ENCODE measurements at regions not wholly inside any gene's neighbourhood (a gene's known extent, or its start where the extent isn't known, plus 50 kb on each side); places are given as distances from the start of the nearest gene placed in this dataset.

GRCh38 chr3:72237679-72238009 lies 452.7 kb upstream of the PROK2 start:
- Mint-ChIP-seq H3K4me1 (peaks cover 5% of the 10 kb centered on the region), H3K9me3 (peaks cover 7% of the 10 kb centered on the region), H3K27me3 (ENCODE audit: insufficient read depth, low read depth) (peaks cover 7% of the 10 kb centered on the region), H3K27ac (no peak overlapping the region), H3K36me3 (no peaks in the 10 kb centered on the region), H3K4me3 (no peak overlapping the region)
- Histone ChIP-seq H3K79me2 (ENCODE audit: low read depth) (no peaks in the 10 kb centered on the region), H2AFZ (replicated peaks) (no peak overlapping the region), H3K27me3 (no peaks in the 10 kb centered on the region), H3K9ac (no peak overlapping the region), H3K36me3 (no peaks in the 10 kb centered on the region), H3F3A (ENCODE audit: low read depth) (no peaks in the 10 kb centered on the region), H3K4me1 (no peaks in the 10 kb centered on the region), H3K4me2 (no peak overlapping the region), H3K27ac (no peak overlapping the region), H4K20me1 (ENCODE audit: low read depth) (no peaks in the 10 kb centered on the region), H3K9me3 (ENCODE audit: low read depth) (no peaks in the 10 kb centered on the region), H3K4me3 (no peak overlapping the region)
- no peak for TF ChIP-seq EZH2phosphoT487 (IDR thresholded peaks at IDR 0.05)
- TF ChIP-seq, protein P1, sequence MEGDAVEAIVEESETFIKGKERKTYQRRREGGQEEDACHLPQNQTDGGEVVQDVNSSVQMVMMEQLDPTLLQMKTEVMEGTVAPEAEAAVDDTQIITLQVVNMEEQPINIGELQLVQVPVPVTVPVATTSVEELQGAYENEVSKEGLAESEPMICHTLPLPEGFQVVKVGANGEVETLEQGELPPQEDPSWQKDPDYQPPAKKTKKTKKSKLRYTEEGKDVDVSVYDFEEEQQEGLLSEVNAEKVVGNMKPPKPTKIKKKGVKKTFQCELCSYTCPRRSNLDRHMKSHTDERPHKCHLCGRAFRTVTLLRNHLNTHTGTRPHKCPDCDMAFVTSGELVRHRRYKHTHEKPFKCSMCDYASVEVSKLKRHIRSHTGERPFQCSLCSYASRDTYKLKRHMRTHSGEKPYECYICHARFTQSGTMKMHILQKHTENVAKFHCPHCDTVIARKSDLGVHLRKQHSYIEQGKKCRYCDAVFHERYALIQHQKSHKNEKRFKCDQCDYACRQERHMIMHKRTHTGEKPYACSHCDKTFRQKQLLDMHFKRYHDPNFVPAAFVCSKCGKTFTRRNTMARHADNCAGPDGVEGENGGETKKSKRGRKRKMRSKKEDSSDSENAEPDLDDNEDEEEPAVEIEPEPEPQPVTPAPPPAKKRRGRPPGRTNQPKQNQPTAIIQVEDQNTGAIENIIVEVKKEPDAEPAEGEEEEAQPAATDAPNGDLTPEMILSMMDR (IDR thresholded peaks at IDR 0.05): no peak
- no peak for TF ChIP-seq EZH2 (IDR thresholded peaks at IDR 0.05)
- no peak for DNase-seq (ENCODE audit: low spot score)

DNA sequence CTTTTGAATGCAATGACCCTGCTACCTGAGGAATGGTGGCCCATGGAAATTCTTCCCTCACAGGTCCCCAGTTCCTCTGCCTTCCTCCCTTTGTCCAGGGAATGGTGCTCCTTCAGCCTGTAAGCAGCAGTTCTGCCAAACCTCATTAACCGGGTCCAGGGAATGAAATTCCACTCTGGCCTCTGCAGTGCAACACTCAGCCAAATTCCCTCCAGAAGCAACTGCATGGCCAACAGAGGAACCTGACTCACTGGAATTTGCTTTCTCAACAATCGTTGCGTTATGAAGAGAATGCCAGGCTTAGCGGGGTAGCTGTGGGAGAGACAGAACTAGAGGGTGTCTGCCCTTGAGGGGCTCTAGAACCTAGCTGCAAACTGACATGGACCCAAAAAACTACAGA lies 449.4 kb upstream of the PROK2 start:
- H3K9me3 Mint-ChIP-seq: peaks cover 10% of the 10 kb centered on the region
- no peaks in the 10 kb centered on the region for H3K27me3 ChIP-seq
- no peak overlapping the region for H3K4me2 ChIP-seq
- no peaks in the 10 kb centered on the region for H3K36me3 Mint-ChIP-seq
- peaks cover 12% of the 10 kb centered on the region for H3K27me3 Mint-ChIP-seq (ENCODE audit: insufficient read depth, low read depth)
- no peaks in the 10 kb centered on the region for H3K36me3 ChIP-seq
- no peak for DNase-seq (ENCODE audit: low spot score)
- H3K27ac Mint-ChIP-seq: no peak overlapping the region
- H2AFZ ChIP-seq (replicated peaks): no peak overlapping the region
- no peak overlapping the region for H3K4me3 Mint-ChIP-seq
- H3K4me3 ChIP-seq: no peak overlapping the region
- TF ChIP-seq, protein P1 (IDR thresholded peaks at IDR 0.05): no peak
- TF ChIP-seq EZH2phosphoT487 (IDR thresholded peaks at IDR 0.05): no peak
- TF ChIP-seq EZH2 (IDR thresholded peaks at IDR 0.05): no peak
- no peak overlapping the region for H3K9ac ChIP-seq
- no peaks in the 10 kb centered on the region for H3K79me2 ChIP-seq (ENCODE audit: low read depth)
- no peak overlapping the region for H3K27ac ChIP-seq
- no peaks in the 10 kb centered on the region for H3F3A ChIP-seq (ENCODE audit: low read depth)
- no peaks in the 10 kb centered on the region for H3K4me1 ChIP-seq
- H4K20me1 ChIP-seq (ENCODE audit: low read depth): no peaks in the 10 kb centered on the region
- H3K4me1 Mint-ChIP-seq: no peaks in the 10 kb centered on the region
- H3K9me3 ChIP-seq (ENCODE audit: low read depth): no peaks in the 10 kb centered on the region

DNA sequence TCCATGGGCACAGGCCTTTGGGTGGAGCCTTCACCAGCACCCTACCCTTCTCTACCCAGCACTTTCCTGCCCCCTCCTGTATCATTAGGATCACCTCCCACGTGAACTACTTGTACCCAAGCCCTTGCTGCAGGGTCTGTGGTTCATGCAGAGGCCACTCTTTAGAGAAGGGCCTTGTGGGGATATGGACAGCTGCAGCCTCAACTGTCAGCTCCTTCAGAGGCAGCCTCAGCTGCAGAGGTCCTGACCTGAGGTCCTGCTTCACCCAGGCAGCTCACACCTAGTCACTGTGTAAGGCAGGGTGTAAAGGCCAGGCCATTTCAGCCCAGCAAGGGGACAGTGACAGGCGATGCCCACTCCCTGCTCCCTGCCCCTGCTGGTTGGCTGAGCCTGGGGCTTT lies 448.6 kb upstream of the PROK2 start:
- Histone ChIP-seq H4K20me1 (ENCODE audit: low read depth) (no peaks in the 10 kb centered on the region), H3K36me3 (no peaks in the 10 kb centered on the region), H3K4me1 (no peaks in the 10 kb centered on the region), H2AFZ (replicated peaks) (no peak overlapping the region), H3K27ac (no peak overlapping the region), H3K27me3 (no peaks in the 10 kb centered on the region), H3F3A (ENCODE audit: low read depth) (no peaks in the 10 kb centered on the region), H3K9me3 (ENCODE audit: low read depth) (no peaks in the 10 kb centered on the region), H3K4me2 (no peak overlapping the region), H3K9ac (no peak overlapping the region), H3K4me3 (no peak overlapping the region), H3K79me2 (ENCODE audit: low read depth) (no peaks in the 10 kb centered on the region)
- peaks cover 10% of the 10 kb centered on the region for H3K27me3 Mint-ChIP-seq (ENCODE audit: insufficient read depth, low read depth)
- no peak overlapping the region for H3K27ac Mint-ChIP-seq
- no peaks in the 10 kb centered on the region for H3K36me3 Mint-ChIP-seq
- H3K4me1 Mint-ChIP-seq: no peaks in the 10 kb centered on the region
- no peak for DNase-seq (ENCODE audit: low spot score)
- TF ChIP-seq, protein P1 (IDR thresholded peaks at IDR 0.05): no peak
- TF ChIP-seq EZH2phosphoT487 (IDR thresholded peaks at IDR 0.05) (no peak), EZH2 (IDR thresholded peaks at IDR 0.05) (no peak)
- peaks cover 10% of the 10 kb centered on the region for H3K9me3 Mint-ChIP-seq
- H3K4me3 Mint-ChIP-seq: no peak overlapping the region

GRCh38 chr3:72232777-72233176 lies 447.8 kb upstream of the PROK2 start:
- Histone ChIP-seq H4K20me1 (ENCODE audit: low read depth) (no peaks in the 10 kb centered on the region), H3K9ac (no peak overlapping the region), H3F3A (ENCODE audit: low read depth) (no peaks in the 10 kb centered on the region), H3K4me2 (no peak overlapping the region), H2AFZ (replicated peaks) (no peak overlapping the region), H3K36me3 (no peaks in the 10 kb centered on the region), H3K79me2 (ENCODE audit: low read depth) (no peaks in the 10 kb centered on the region), H3K27ac (no peak overlapping the region), H3K27me3 (no peaks in the 10 kb centered on the region), H3K4me3 (no peak overlapping the region), H3K4me1 (no peaks in the 10 kb centered on the region), H3K9me3 (ENCODE audit: low read depth) (no peaks in the 10 kb centered on the region)
- TF ChIP-seq EZH2phosphoT487 (IDR thresholded peaks at IDR 0.05) (no peak), EZH2 (IDR thresholded peaks at IDR 0.05) (no peak)
- TF ChIP-seq, protein P1 (IDR thresholded peaks at IDR 0.05): no peak
- no peak overlapping the region for H3K4me3 Mint-ChIP-seq
- peaks cover 13% of the 10 kb centered on the region for H3K9me3 Mint-ChIP-seq
- no peak for DNase-seq (ENCODE audit: low spot score)
- peaks cover 12% of the 10 kb centered on the region for H3K27me3 Mint-ChIP-seq (ENCODE audit: insufficient read depth, low read depth)
- peak overlapping the region; percentile 39 for H3K27ac Mint-ChIP-seq
- H3K36me3 Mint-ChIP-seq: no peaks in the 10 kb centered on the region
- no peaks in the 10 kb centered on the region for H3K4me1 Mint-ChIP-seq
